GM19372 (cell line): ENCODE measurements at regions not wholly inside any gene's neighbourhood (a gene's known extent, or its start where the extent isn't known, plus 50 kb on each side); places are given as distances from the start of the nearest gene placed in this dataset.

ENCODE experiments used
- ATAC-seq: cut with Tn5 transposase; IDR thresholded peaks from one replicate; pipeline ENCODE4 v1.9.1; 2021; ENCODE audit warnings: mild to moderate bottlenecking, low read depth, moderate library complexity; ENCODE audit not compliant: unreplicated experiment

DNA sequence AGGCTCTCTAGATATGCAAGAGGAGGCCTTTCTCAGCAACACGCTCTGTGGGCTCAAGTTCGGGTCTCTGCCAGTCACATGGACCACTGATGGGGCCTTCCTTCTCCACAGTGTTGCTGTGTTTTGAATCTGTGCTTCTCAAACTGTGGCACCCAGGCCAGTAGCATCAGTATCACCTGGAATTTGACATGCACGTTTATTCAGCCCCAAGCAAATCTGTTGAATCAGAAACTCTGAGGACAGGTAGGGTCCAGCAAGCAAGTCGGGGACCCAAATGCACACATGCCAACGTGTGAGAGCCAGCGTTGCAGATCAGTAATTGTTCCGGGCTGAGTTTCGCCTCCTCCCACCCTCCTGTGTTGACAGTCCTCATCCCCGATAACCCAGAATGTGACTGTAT, 502.6 kb downstream of the IRX1 start:
- ATAC-seq = no peak

DNA sequence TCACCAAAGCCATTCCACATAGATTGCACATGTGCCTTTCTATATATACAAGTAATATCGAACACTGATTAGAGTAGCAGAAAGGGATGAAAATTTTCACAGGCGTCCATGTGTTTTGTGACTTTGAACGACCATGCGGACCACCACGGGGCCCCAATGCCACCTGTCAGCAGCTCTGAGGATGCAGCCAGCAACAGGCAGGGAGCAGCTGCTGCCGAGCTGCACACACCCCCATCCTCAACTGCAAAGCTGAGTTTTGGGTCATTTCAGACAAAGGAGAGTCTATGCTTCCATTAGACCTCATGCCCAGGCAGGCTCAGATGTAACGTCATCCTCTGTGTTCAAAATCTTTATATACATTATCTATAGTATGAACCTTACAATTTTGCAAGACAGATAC, 503.8 kb downstream of the IRX1 start:
- ATAC-seq = no peak

DNA sequence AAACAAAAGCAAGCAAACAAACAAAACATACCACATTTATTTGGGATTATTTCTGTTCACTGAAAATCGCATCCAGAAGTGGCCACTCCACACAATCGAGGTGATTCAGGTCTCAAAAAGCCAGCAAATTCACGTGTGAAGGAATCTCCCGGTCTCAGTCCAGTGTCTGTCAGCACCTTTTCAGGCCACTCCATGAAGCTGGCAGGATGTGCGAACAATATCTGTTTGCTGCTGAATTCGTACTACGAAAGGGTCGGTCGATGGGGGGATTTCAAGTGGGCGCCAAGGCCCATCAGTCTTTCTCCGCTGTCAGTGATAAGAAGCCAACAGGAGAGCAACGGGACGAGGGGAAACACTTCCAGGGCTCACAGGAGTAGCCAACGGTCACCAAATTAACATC, 505.1 kb downstream of the IRX1 start:
- no peak for ATAC-seq

DNA sequence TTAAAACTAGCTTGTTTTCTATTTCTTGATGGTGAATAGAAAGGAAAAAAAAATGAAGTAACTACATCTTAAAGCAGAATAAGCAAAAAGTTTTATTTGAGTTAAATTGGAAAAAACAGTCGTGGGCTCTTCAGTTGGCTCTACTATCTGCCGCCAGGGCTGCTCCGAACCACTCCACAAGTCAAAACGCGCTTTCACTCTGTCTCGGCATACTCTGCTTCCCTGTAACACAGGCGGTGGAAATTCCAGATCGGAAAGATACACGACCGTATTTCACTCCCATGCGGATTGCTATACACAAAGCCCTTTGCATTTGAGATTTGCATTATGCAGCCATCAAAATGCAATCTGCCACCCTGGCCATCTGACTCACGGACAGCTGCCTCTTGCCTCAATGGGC, 505.6 kb downstream of the IRX1 start:
- no peak for ATAC-seq

DNA sequence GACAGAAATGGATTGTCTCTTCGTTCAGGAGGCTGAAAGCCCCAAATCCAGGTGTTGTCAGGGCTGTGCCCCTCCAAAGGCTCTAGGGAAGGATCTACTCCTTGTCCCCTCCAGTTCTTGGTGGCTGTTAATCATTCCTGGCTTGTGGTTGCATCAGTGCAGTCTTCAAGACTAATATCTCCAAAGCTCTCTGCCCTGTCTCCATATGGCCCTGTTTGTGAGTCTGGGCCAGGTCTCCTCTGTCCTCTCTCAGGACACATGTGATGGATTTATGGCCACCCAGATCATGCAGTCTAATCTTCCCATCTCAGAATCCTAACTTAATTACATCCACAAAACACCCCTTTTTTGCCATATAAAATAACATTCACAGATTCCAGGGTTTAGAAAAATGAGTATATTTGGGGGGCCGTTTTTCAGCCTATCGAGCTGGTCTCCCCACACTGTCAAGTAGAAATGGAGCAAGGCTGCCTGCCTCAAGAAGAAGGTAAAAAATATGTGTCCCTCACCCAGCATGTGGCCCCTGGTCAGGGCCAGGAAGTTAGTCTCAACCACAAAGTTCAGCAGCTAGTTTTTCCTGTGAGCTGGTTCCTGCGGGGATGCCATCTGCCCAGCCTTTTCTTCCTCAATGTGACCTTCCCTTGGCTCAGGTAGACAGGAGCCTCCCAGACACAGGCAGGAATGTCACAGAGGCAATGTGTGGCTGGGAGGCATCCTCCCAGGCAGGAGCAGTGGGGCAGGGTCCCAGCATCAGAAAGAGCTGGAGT, 509.4 kb downstream of the IRX1 start:
- ATAC-seq = no peak

DNA sequence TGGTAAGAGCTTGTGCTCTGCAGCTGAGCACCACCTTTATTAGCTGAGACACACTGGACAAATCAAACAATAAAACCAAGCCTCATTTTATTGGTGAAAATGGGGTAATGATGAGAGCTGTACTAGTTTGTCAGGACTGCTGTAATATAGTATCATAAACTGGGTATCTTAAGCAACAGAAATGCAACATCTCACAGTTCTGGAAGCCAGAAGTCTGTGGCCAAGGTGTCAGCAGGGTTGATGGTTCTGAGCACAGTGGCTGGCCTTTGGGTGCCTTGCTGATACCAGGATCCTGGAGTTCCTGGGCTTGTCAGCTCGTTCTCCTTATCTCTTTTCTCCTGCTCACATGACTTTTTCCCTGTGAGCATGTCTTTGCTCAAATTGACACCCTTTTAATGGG, 513.1 kb downstream of the IRX1 start:
- no peak for ATAC-seq

DNA sequence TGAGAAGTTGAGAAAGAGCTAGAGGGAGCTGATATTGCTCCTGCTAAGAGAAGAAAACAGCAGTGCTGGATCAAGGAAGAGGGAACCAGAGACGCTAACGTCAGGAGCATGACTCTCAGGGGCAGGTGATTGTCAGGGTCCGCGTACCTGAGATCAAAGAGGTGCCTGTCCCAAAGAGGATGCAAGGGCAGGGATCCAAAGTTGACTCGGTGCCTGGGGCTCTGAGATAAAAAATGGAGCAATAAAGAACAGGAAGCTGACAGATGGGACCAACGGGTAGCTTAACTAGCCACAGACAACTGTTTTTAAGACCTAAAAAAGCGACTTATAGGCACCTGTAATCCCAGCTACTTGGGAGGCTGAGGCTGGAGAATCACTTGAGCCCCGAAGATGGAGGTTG, 517.8 kb downstream of the IRX1 start:
- ATAC-seq = no peak

DNA sequence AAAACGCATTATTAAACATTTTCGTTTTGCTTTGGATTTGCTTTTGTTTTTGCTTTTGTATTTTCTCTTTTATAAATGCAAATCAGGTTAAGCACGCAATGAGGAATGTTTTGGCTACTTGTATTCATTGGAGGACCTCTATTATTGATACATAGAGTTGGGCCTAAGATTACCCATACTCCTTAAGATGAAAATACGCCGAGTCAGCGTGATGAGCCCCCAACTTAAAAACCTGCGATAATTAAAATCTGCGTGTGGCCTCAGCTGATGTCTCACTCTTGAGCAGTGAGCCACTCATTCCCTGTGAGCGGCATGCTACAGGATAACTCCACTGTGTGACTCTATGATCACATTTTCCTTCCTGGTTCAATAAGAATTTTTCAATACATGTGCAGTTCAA, 518.3 kb downstream of the IRX1 start:
- ATAC-seq = no peak

DNA sequence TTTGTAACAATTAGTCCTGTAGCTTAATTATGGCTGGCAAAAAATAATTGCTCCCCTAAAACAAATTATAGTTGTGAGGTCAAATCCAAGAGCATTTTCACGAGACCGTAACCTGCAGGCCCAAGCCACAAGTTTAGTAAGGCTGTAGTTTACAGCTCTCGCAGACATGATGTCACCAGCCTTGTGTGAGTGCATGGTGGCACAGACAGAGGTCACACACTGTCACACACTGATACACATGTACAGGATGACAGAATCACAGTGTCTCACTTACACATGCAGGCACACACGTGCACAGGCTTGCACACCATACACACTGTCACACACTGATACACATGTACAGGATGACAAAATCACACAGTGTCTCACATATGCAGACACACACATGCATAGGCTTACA, 518.8 kb downstream of the IRX1 start:
- ATAC-seq = no peak

DNA sequence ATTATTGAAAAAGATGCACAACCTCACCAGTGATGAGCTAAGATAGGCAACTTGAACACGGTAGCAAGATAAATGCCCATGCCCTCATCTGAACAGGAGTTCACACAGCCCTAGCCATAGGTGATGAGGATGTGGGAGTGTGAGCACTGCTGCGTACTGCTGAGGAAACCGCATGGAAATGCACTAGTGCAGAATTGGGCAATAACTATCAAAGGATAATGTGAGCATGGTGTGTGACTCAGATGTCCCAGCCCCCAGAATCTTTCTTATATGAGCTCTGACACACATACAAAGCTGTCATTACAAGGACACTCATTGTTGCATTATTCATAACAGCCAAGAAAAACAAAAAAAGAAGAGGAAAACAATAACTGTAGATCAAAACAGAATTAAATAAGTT, 521.2 kb downstream of the IRX1 start:
- no peak for ATAC-seq

DNA sequence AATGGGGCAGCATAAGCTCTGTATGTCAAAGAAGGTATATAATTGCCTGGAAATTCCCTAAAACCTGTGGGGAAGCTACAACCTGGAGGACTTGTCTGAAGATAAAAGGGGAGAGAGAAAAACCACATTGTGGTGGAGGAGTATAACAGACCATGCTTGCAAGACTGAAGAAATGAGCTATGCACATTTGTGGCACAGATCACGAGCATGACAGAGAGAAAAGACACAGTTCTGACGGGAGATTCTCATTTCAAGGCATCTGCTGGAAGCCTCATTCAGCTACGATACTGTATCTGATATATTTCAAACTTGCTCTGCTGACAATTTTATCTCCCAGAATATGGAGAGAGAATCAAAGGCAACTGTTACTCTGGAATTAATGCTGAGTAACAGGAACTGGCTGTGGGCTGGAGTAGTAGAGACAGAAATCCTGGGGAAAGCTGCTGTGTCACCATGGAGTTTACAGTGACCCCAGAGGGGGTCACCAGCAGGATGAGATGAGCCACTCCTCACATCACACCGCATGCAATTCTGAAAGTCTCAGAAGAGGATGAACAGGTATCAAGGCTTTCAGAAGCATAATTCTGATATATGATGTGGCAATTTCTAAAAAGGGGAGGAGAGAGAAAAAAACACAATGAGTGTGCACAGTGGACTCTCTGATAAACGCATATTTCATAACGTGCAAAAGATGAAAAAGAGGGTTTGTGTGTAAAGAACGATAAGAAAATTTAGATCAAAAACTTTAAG, 528.8 kb downstream of the IRX1 start:
- no peak for ATAC-seq

DNA sequence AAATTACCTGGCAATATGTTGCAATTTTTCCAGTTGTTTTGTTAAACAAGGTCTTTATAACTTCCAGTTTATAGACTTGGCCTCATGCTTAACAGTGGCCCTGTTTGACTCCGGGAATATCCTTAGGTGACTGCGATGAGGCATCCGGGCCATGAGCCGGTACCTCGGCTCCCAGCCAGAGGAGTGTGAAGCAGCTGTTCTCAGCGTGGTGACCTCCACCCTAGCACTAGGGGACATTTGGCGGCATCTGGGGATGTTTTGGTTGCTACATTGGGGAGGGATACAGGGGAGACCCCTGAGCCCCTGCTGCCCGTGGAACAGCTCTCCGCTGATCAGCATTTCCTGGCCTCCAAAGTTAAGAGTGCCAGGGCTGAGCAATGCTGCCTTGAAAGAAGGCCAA, 533.4 kb downstream of the IRX1 start:
- ATAC-seq = no peak

DNA sequence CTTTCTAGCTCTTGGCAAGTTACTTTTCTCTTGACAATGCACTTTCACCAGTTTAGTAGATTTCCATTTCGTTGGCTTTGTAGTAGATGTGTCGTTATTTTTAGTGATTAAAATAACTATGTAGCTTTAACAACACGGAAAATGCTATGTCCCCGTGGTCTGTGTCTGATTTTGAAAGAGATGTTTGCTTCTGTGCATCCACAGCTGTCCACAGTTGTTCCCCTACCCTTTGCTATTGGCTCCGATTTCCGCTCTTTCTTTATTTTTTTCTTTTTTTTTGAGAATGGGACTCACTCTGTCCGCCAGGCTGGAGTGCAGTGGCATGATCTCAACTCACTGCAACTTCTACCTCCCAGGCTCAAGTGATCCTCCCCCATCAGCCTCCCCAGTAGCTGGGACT, 533.9 kb downstream of the IRX1 start:
- ATAC-seq = no peak

DNA sequence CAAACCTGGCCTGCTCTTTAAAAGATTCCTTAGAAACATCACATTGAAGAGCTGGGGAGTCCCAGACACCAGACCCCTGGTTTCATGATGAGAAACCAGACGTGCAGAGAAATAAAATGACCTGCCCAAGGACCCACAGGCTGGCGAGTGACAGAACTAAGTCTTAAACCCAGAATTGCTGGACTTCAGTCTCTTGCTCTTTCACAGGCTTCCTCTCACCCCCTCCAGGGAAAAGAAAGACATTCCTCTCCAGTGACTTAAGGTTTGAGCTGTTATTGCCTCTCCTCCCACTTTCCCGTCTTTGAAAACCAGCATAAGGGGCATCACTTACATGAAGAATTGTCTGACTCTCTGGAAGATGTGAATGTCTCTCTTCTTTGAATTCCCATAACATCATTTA, 535.2 kb downstream of the IRX1 start:
- ATAC-seq = no peak

DNA sequence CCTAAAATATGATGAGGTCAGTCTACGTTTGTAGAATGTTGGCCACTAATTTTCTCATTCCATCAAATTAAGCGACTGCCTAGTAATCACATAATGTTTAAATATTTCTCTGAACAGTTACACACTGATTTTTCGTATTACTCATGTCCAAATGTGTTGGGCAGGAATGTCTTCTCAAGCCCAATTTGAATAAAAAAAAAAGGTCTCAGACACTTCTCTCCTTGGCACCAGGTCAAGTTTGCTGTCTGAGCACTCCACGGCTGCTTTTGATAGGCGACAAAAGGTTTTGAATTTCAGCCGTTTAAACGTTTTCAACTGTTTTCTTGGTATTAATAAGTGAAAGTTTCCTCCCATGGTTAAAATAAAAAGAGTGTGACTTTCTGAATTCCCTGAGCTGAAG, 542.1 kb downstream of the IRX1 start:
- no peak for ATAC-seq

DNA sequence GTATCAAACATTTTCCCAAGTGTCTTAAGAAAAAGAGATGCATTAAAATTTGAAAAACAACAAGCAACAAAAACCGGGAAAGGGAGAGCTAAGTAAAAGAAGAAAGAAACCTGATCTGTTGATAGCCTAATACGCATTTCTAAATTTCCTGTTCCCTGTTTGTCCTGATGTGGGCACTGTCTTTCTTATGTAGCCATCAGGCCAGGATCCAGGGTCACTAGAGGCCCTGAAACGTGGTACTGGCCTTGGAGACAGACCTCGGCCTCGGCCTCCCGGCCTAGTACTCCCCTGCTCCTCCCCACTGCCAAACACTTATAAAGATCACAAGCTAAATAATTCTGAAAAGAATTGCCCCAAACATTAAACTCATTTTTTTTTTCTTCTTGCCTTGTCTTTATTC, 547.2 kb downstream of the IRX1 start:
- ATAC-seq = no peak

DNA sequence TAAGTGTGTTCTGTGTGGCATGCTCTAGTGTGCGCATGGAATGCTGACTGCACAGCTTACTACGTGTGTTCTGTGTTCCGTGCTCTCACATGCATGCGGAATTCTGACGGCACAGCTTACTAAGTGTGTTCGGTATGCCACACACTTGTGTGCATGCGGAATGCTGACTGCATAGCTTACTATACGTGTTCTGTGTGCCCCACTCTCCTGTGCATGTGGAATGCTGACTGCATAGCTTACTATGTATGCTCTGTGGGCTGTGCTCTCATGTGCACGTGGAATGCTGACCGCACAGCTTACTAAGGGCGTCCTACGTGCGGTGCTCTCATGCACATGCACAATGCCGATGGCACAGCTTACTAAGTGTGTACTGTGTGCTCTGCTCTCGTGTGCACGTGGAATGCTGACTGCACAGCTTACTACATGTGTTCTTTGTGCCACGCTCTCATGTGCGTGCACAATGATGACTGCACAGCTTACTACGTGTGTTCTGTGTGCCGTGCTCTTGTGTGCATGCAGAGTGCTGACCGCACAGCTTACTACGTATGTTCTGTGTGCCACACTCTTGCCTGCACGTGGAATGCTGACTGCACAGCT, 548.9 kb downstream of the IRX1 start:
- no peak for ATAC-seq

DNA sequence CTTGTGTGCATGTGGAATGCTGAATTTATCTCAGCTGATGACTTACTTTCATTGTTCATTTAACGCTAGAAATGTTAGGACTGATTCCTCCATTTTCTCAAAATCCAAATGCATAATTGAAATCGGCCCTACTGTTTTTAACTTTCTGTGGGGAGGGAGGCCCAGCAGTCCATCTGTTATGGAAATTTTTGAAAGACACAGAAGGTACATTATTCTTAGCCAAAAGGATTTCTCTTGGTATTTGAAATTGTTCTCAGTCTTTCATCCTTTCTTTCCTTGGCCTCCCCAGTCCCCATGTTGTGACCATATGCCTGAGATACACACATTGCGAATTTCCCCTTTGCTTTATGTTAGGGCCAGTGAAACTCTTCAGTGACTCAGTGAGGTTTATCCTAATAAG, 549.9 kb downstream of the IRX1 start:
- no peak for ATAC-seq

DNA sequence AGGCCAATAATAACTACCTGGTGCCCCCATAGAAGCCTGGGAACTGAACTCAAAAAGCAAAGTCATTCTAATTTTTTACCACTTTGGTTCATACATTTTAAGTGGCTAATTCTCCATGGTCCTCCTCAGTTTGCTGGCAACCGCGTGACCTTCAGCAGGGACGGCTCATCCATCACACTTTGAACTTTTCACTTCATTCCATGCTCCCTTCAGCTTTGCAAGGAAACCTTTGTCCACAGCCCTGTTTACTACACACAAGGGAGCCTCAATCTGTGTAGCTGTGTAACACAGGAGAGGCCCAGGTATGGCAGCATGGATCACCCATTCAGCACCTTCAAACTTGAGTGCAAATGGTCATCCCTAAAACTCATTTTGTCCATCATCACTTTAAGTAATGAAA, 552.4 kb downstream of the IRX1 start:
- ATAC-seq = no peak

DNA sequence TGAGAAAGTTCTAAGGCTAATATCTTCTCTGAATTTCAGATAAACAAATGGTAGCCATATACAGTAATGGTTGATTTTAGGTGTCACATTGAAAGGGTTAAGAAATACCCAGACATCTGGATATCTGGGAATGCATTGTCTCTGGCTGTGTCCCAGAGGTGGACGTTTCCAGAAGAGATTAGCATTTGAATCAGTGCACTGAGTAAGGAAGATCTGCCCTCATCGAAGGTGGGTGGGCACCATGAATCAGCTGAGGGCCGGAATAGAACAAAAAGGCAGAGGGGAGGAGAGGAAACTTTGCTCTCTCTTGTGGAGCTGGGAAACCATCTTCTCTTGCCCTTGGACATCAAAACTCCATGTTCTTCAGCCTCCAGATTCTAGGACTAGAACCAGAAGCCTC, 554.4 kb downstream of the IRX1 start:
- ATAC-seq = no peak

DNA sequence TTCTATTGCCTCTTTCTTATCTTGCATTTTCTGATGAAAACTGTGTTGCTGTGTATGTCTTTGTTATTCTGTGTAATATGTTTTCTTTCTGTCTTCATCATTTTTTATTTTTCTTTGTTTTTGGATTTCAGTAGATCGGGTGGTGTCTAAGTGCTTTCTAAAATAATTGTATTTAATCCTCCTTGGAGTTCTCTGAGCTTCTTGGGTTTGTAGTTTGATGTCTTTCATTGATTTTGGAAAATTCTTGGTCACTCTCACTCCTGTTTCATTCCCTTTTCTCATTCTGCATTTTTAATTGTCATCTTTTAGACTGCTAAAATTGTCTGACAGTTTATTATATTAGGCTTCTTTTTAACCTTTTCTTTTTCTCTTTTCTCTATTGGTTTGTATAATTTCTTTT, 560.5 kb downstream of the IRX1 start:
- ATAC-seq = no peak

DNA sequence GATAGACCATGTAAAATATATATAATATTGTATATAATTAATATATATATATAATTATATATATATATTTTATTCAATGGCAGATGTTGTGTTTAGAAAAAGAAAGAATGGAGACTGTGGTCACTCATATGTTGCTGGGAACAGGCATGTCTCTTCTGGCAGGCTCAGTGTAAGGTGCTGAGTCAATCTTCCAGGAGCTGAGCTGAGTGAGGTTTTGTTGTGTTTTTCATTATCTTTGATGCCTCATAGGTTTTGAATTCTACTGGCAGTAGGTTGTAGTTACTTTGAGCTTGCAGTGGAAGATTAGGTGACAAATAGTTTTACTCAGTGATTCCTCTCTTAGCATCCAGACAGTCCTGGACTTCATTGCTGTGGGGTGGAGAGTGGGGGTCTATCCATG, 561.3 kb downstream of the IRX1 start:
- no peak for ATAC-seq
